PC-3 (cell line): ENCODE measurements at regions not wholly inside any gene's neighbourhood (a gene's known extent, or its start where the extent isn't known, plus 50 kb on each side); places are given as distances from the start of the nearest gene placed in this dataset.
A peak's percentile ranks its signal among the peaks of the same experiment; 100 is the strongest.

Source experiments
- ATAC-seq: fragments of 200-7000 bp; cut with Tn5 transposase; 2 replicates; pipeline ENCODE4 v1.9.1; 2020; ENCODE audit warnings: mild to moderate bottlenecking, moderate library complexity
- BruUV-seq: library from RNA; stranded (reverse); fragments of 400-500 nt; replicated peaks from 2 replicates; lab custom pipeline; 2021; lab: Mats Ljungman, UMichigan
- CTCF ChIA-PET: fragments of 300-600 bp; sonication (Branson Sonifier 250); formaldehyde crosslinking; loops from one replicate; lab custom pipeline; 2022; ENCODE audit warnings: antibody characterized with exemption; lab: Charles Lee
- POLR2A ChIA-PET: fragments of 300-600 bp; sonication (Branson Sonifier 250); formaldehyde crosslinking; loops from one replicate; lab custom pipeline; 2022; ENCODE audit warnings: antibody characterized with exemption; ENCODE audit not compliant: unreplicated experiment; lab: Charles Lee
- DNase-seq: peaks from one replicate; pipeline ENCODE4 v3.0.0-alpha.2; 2015
- H2AFZ ChIP-seq: fragments of 300-600 bp; sonication (generic); 2 replicates; pipeline ENCODE4 v1.6.0; 2016; ENCODE audit warnings: antibody characterized with exemption, low read length
- H3F3A ChIP-seq: fragments of 300-600 bp; sonication (generic); one replicate; pipeline ENCODE4 v1.6.0; 2017; ENCODE audit warnings: antibody characterized with exemption, low read length, control low read depth, mild to moderate bottlenecking; ENCODE audit not compliant: unreplicated experiment
- H3K27ac ChIP-seq: fragments of 300-600 bp; sonication (generic); 2 replicates; pipeline ENCODE4 v1.5.1; 2016; ENCODE audit warnings: mild to moderate bottlenecking, low read length
- H3K27me3 ChIP-seq: fragments of 300-600 bp; sonication (generic); 2 replicates; pipeline ENCODE4 v1.6.1; 2016; ENCODE audit warnings: low read length, mixed read lengths
- H3K36me3 ChIP-seq: fragments of 300-600 bp; sonication (generic); 2 replicates; pipeline ENCODE4 v1.6.1; 2016; ENCODE audit warnings: low read depth, mixed run types, low read length, mixed read lengths
- H3K4me1 ChIP-seq: fragments of 300-600 bp; sonication (generic); 2 replicates; pipeline ENCODE4 v1.5.1; 2016; ENCODE audit warnings: low read length; ENCODE audit not compliant: insufficient read depth
- H3K4me2 ChIP-seq: fragments of 300-600 bp; sonication (generic); 2 replicates; pipeline ENCODE4 v1.6.0; 2016; ENCODE audit warnings: low read length
- H3K4me3 ChIP-seq: fragments of 300-600 bp; sonication (generic); 2 replicates; pipeline ENCODE4 v1.5.1; 2016; ENCODE audit warnings: mild to moderate bottlenecking, low read length, mixed read lengths
- H3K79me2 ChIP-seq: fragments of 300-600 bp; sonication (generic); 2 replicates; pipeline ENCODE4 v1.6.1; 2017; ENCODE audit warnings: low read length, mixed read lengths
- H3K9ac ChIP-seq: fragments of 300-600 bp; sonication (generic); 2 replicates; pipeline ENCODE4 v1.6.0; 2016; ENCODE audit warnings: mild to moderate bottlenecking, low read length
- H3K9me2 ChIP-seq: fragments of 300-600 bp; sonication (generic); replicated peaks from 2 replicates; pipeline ENCODE4 v1.6.1; 2016; ENCODE audit warnings: mixed run types, low read length, mixed read lengths
- H3K9me3 ChIP-seq: fragments of 300-600 bp; sonication (generic); 2 replicates; pipeline ENCODE4 v1.6.1; 2016; ENCODE audit warnings: low read length, mixed read lengths
- H4K20me1 ChIP-seq: fragments of 300-600 bp; sonication (generic); 2 replicates; pipeline ENCODE4 v1.6.1; 2016; ENCODE audit warnings: low read length, mixed read lengths
- CTCF ChIP-seq: fragments of 300-600 bp; sonication (generic); conservative IDR thresholded peaks from 2 replicates; pipeline ENCODE4 v1.5.1; 2017; ENCODE audit warnings: antibody characterized with exemption, low read depth, mild to moderate bottlenecking, low read length
- EZH2 ChIP-seq: fragments of 300-600 bp; sonication (generic); IDR thresholded peaks from one replicate; pipeline ENCODE4 v1.6.1; 2017; ENCODE audit warnings: antibody characterized with exemption, mild to moderate bottlenecking, low read length; ENCODE audit not compliant: unreplicated experiment
- EZH2phosphoT487 ChIP-seq: fragments of 300-600 bp; sonication (generic); IDR thresholded peaks from 2 replicates; pipeline ENCODE4 v1.6.1; 2018; ENCODE audit warnings: mild to moderate bottlenecking, antibody characterized with exemption, low read length, borderline replicate concordance
- intact Hi-C: fragments of 100-400 bp; cut with micrococcal nuclease; formaldehyde crosslinking; loops from 2 replicates; pipeline ENCODE4 v1.9.0; 2023

- POLR2A ChIA-PET, result interaction anchor here (0.7 kb wide), 1 partner anchor 111 kb away, joined by 4 read pairs; no protein-coding TSS in a partner anchor
- no peak overlapping the region for H3K4me3 ChIP-seq
- ATAC-seq (no peak), DNase-seq (no peak)
- no peaks in the 10 kb centered on the region for H3K9me3 ChIP-seq
- H2AFZ ChIP-seq, result no peak overlapping the region
- no peak overlapping the region for H3K27ac ChIP-seq
- CTCF ChIA-PET, result no interaction called here
- H3F3A ChIP-seq, result no peaks in the 10 kb centered on the region
- H3K4me1 ChIP-seq, result peaks cover 10% of the 10 kb centered on the region
- no peak overlapping the region for H3K9ac ChIP-seq
- H3K9me2 ChIP-seq, result no peaks in the 10 kb centered on the region
- no TSS peak for BruUV-seq
- H3K36me3 ChIP-seq, result no peaks in the 10 kb centered on the region
- H3K4me2 ChIP-seq, result no peak overlapping the region
- intact Hi-C loops, result loop anchor here (10.0 kb wide), 1 partner anchor 623 kb away; no protein-coding TSS in a partner anchor
- TF ChIP-seq EZH2phosphoT487, result no peak
- no peak for TF ChIP-seq EZH2
- TF ChIP-seq CTCF, result no peak
- H3K27me3 ChIP-seq, result no peaks in the 10 kb centered on the region
- H3K79me2 ChIP-seq, result no peaks in the 10 kb centered on the region
- H4K20me1 ChIP-seq, result no peaks in the 10 kb centered on the region
Observed at GRCh38 chr6:22821664-22822320, 252.4 kb downstream of the HDGFL1 start.

GRCh38 chr6:22825210-22825609, 255.8 kb downstream of the HDGFL1 start:
- no peaks in the 10 kb centered on the region for H3K79me2 ChIP-seq
- no peaks in the 10 kb centered on the region for H3K9me2 ChIP-seq
- H3K4me1 ChIP-seq, result peaks cover 37% of the 10 kb centered on the region
- no TSS peak for BruUV-seq
- no peaks in the 10 kb centered on the region for H3K9me3 ChIP-seq
- CTCF ChIA-PET, result no interaction called here
- POLR2A ChIA-PET, result no interaction called here
- H3F3A ChIP-seq, result peaks cover 7% of the 10 kb centered on the region
- no peaks in the 10 kb centered on the region for H4K20me1 ChIP-seq
- H2AFZ ChIP-seq, result no peak overlapping the region
- no peak overlapping the region for H3K4me3 ChIP-seq
- no peaks in the 10 kb centered on the region for H3K36me3 ChIP-seq
- H3K9ac ChIP-seq, result no peak overlapping the region
- no peak overlapping the region for H3K27ac ChIP-seq
- TF ChIP-seq EZH2phosphoT487 (no peak), EZH2 (no peak), CTCF (no peak)
- H3K4me2 ChIP-seq, result no peak overlapping the region
- ATAC-seq, result no peak
- intact Hi-C loops, result loop anchor here (5.0 to 10.0 kb wide), 11 partner anchors 62 to 1233 kb away; partner anchors contain the start of gene SOX4
- no peak for DNase-seq
- H3K27me3 ChIP-seq, result no peaks in the 10 kb centered on the region

- Histone ChIP-seq H3K9me3 (no peaks in the 10 kb centered on the region), H3K79me2 (no peaks in the 10 kb centered on the region), H3K9me2 (no peaks in the 10 kb centered on the region), H3K27me3 (no peaks in the 10 kb centered on the region), H2AFZ (no peak overlapping the region), H3K27ac (peak overlapping the region; percentile 77), H3K4me1 (peaks cover 37% of the 10 kb centered on the region), H3K36me3 (no peaks in the 10 kb centered on the region), H3K9ac (no peak overlapping the region), H3K4me2 (peak overlapping the region; percentile 80), H3K4me3 (no peak overlapping the region), H3F3A (peaks cover 7% of the 10 kb centered on the region), H4K20me1 (no peaks in the 10 kb centered on the region)
- no TSS peak for BruUV-seq
- peak; percentile 37 for ATAC-seq
- DNase-seq, result peak; percentile 81
- POLR2A ChIA-PET, result no interaction called here
- TF ChIP-seq EZH2 (no peak), CTCF (no peak), EZH2phosphoT487 (no peak)
- CTCF ChIA-PET, result no interaction called here
- intact Hi-C loops, result loop anchor here (5.0 to 10.0 kb wide), 11 partner anchors 60 to 1235 kb away; partner anchors contain the start of gene SOX4
Observed at GRCh38 chr6:22826961-22827360, 257.6 kb downstream of the HDGFL1 start.
